ENCODE measurements at regions not wholly inside any gene's neighbourhood (a gene's known extent, or its start where the extent isn't known, plus 50 kb on each side); places are given as distances from the start of the nearest gene placed in this dataset.

DNA sequence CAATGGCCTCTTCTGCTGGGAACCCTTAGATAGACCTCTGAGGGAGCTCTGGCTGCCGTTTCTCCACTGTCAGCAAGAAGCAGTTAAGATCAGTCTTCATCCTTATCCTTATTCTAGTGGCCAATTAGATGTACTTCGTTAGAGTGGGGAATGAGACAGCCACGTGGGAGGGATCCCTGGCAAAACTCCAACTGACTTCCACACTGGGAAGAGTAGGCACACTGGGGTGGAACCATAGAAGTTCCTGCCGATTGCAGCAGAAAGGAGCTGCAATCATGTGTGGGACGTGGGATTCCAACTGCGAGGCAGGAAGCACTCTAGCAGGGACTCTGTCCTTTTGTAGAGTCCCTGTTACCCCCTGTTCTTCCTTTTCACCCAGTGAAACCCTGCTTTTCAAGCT is 226.3 kb upstream of the RGS17 start:
- peaks cover 0 to 4% (median 0%) of the 10 kb centered on the region in 4 donors for H3K27me3 ChIP-seq (ENCODE audit: control insufficient read depth in 4 of 4, insufficient read depth in 4 of 4, low read length in 3 of 4)
- 62% methylated on average over 6 of the region's 6 CpGs for WGBS
- no peaks in the 10 kb centered on the region for H3K4me1 ChIP-seq (ENCODE audit: control insufficient read depth in 4 of 4, insufficient read depth in 4 of 4, low read length in 3 of 4)
- H3K36me3 ChIP-seq (ENCODE audit: control insufficient read depth in 4 of 4, insufficient read depth in 3 of 4, low read depth in 1 of 4, low read length in 3 of 4) = no peaks in the 10 kb centered on the region
- H3K4me3 ChIP-seq (ENCODE audit: low read depth in 1 of 3, low read length in 3 of 3) = no peak overlapping the region
- H3K9me3 ChIP-seq (ENCODE audit: control insufficient read depth in 4 of 4, low read length in 3 of 4) = no peaks in the 10 kb centered on the region
- no peak overlapping the region for H3K9ac ChIP-seq (ENCODE audit: low read depth in 1 of 2, low read length in 2 of 2)
- H3K27ac ChIP-seq (ENCODE audit: low read depth in 1 of 2, low read length in 2 of 2) = no peak overlapping the region
- no peak for TF ChIP-seq HNF4G (IDR thresholded peaks at IDR 0.05)
- TF ChIP-seq GABPA (IDR thresholded peaks at IDR 0.05 in 1 of 2, conservative IDR thresholded peaks at IDR 0.05 in 1 of 2) = no peak
- TF ChIP-seq FOXA2 (IDR thresholded peaks at IDR 0.05) = no peak
- no peak for TF ChIP-seq EGR1 (IDR thresholded peaks at IDR 0.05; ENCODE audit: low read depth in 2 of 2)
- no peak for TF ChIP-seq SP1 (IDR thresholded peaks at IDR 0.05)
- DNase-seq (ENCODE audit: low spot score) = no peak

DNA sequence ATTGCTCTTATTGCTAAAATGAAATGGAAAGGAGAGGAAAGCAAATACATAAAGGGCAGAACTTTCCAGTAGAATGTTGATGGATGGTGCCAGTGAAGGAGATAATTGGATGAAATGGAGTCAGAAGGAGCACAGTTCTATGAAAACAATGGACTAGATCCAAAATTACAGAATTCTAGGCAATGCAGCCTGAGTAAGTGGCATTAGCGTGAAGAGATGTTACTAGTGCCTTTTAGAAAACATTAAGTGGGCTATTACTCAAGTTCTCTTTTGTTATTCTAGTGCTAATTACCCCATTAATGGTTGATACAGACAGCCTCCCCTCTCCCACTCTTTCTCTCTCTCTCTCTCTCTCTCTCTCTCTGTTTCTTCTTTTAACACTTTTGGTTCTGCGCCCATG is 209.5 kb upstream of the RGS17 start:
- DNase-seq (ENCODE audit: low spot score) = no peak
- peaks cover 0 to 4% (median 2%) of the 10 kb centered on the region in 4 donors for H3K9me3 ChIP-seq (ENCODE audit: control insufficient read depth in 4 of 4, low read length in 3 of 4)
- no peaks in the 10 kb centered on the region for H3K36me3 ChIP-seq (ENCODE audit: control insufficient read depth in 4 of 4, insufficient read depth in 3 of 4, low read depth in 1 of 4, low read length in 3 of 4)
- H3K27ac ChIP-seq (ENCODE audit: low read depth in 1 of 2, low read length in 2 of 2) = no peak overlapping the region
- H3K27me3 ChIP-seq (ENCODE audit: control insufficient read depth in 4 of 4, insufficient read depth in 4 of 4, low read length in 3 of 4) = peaks cover 0 to 8% (median 0%) of the 10 kb centered on the region in 4 donors
- TF ChIP-seq, protein P1, sequence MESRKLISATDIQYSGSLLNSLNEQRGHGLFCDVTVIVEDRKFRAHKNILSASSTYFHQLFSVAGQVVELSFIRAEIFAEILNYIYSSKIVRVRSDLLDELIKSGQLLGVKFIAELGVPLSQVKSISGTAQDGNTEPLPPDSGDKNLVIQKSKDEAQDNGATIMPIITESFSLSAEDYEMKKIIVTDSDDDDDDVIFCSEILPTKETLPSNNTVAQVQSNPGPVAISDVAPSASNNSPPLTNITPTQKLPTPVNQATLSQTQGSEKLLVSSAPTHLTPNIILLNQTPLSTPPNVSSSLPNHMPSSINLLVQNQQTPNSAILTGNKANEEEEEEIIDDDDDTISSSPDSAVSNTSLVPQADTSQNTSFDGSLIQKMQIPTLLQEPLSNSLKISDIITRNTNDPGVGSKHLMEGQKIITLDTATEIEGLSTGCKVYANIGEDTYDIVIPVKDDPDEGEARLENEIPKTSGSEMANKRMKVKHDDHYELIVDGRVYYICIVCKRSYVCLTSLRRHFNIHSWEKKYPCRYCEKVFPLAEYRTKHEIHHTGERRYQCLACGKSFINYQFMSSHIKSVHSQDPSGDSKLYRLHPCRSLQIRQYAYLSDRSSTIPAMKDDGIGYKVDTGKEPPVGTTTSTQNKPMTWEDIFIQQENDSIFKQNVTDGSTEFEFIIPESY (IDR thresholded peaks at IDR 0.05) = no peak
- TF ChIP-seq, protein P2, sequence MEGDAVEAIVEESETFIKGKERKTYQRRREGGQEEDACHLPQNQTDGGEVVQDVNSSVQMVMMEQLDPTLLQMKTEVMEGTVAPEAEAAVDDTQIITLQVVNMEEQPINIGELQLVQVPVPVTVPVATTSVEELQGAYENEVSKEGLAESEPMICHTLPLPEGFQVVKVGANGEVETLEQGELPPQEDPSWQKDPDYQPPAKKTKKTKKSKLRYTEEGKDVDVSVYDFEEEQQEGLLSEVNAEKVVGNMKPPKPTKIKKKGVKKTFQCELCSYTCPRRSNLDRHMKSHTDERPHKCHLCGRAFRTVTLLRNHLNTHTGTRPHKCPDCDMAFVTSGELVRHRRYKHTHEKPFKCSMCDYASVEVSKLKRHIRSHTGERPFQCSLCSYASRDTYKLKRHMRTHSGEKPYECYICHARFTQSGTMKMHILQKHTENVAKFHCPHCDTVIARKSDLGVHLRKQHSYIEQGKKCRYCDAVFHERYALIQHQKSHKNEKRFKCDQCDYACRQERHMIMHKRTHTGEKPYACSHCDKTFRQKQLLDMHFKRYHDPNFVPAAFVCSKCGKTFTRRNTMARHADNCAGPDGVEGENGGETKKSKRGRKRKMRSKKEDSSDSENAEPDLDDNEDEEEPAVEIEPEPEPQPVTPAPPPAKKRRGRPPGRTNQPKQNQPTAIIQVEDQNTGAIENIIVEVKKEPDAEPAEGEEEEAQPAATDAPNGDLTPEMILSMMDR (IDR thresholded peaks at IDR 0.05; ENCODE audit: low read depth, low read length, missing input control) = no peak
- no peak for TF ChIP-seq FOXA1 (IDR thresholded peaks at IDR 0.05)
- TF ChIP-seq SP1 (IDR thresholded peaks at IDR 0.05) = no peak
- no peak for TF ChIP-seq RAD21 (IDR thresholded peaks at IDR 0.05)
- TF ChIP-seq, protein P3, sequence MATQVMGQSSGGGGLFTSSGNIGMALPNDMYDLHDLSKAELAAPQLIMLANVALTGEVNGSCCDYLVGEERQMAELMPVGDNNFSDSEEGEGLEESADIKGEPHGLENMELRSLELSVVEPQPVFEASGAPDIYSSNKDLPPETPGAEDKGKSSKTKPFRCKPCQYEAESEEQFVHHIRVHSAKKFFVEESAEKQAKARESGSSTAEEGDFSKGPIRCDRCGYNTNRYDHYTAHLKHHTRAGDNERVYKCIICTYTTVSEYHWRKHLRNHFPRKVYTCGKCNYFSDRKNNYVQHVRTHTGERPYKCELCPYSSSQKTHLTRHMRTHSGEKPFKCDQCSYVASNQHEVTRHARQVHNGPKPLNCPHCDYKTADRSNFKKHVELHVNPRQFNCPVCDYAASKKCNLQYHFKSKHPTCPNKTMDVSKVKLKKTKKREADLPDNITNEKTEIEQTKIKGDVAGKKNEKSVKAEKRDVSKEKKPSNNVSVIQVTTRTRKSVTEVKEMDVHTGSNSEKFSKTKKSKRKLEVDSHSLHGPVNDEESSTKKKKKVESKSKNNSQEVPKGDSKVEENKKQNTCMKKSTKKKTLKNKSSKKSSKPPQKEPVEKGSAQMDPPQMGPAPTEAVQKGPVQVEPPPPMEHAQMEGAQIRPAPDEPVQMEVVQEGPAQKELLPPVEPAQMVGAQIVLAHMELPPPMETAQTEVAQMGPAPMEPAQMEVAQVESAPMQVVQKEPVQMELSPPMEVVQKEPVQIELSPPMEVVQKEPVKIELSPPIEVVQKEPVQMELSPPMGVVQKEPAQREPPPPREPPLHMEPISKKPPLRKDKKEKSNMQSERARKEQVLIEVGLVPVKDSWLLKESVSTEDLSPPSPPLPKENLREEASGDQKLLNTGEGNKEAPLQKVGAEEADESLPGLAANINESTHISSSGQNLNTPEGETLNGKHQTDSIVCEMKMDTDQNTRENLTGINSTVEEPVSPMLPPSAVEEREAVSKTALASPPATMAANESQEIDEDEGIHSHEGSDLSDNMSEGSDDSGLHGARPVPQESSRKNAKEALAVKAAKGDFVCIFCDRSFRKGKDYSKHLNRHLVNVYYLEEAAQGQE (IDR thresholded peaks at IDR 0.05) = no peak
- 73% methylated on average over 2 of the region's 2 CpGs for WGBS
- no peak overlapping the region for H3K4me3 ChIP-seq (ENCODE audit: low read depth in 1 of 3, low read length in 3 of 3)
- H3K4me1 ChIP-seq (ENCODE audit: control insufficient read depth in 4 of 4, insufficient read depth in 4 of 4, low read length in 3 of 4) = no peaks in the 10 kb centered on the region
- no peak overlapping the region for H3K9ac ChIP-seq (ENCODE audit: low read depth in 1 of 2, low read length in 2 of 2)

DNA sequence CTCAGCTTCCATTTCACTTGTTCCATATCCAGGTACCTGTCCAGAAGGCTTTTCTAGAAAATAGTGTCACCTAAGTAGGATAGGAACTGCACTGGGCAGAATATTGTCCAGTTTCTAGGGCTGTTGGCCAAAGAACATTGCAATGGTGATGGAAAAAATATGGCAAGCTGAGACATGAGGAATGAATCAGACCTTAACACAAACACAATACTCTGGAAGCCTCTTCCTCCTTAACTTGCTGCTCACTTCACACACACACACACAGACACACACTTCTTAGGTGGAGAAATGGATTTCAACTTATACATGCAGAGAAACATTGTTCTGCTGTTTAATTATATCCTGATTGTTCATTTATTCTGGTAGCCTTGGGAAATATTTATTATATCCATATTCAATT is 203.0 kb upstream of the RGS17 start:
- Histone ChIP-seq H3K9ac (ENCODE audit: low read depth in 1 of 2, low read length in 2 of 2) (no peak overlapping the region), H3K4me1 (ENCODE audit: control insufficient read depth in 4 of 4, insufficient read depth in 4 of 4, low read length in 3 of 4) (no peaks in the 10 kb centered on the region), H3K27ac (ENCODE audit: low read depth in 1 of 2, low read length in 2 of 2) (no peak overlapping the region), H3K36me3 (ENCODE audit: control insufficient read depth in 4 of 4, insufficient read depth in 3 of 4, low read depth in 1 of 4, low read length in 3 of 4) (no peaks in the 10 kb centered on the region), H3K9me3 (ENCODE audit: control insufficient read depth in 4 of 4, low read length in 3 of 4) (no peaks in the 10 kb centered on the region), H3K4me3 (ENCODE audit: low read depth in 1 of 3, low read length in 3 of 3) (no peak overlapping the region), H3K27me3 (ENCODE audit: control insufficient read depth in 4 of 4, insufficient read depth in 4 of 4, low read length in 3 of 4) (peaks cover 0 to 3% (median 0%) of the 10 kb centered on the region in 4 donors)
- no peak for DNase-seq (ENCODE audit: low spot score)
- TF ChIP-seq, protein P4, sequence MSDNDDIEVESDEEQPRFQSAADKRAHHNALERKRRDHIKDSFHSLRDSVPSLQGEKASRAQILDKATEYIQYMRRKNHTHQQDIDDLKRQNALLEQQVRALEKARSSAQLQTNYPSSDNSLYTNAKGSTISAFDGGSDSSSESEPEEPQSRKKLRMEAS (IDR thresholded peaks at IDR 0.05) = no peak
- TF ChIP-seq, protein P5, sequence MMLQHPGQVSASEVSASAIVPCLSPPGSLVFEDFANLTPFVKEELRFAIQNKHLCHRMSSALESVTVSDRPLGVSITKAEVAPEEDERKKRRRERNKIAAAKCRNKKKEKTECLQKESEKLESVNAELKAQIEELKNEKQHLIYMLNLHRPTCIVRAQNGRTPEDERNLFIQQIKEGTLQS (IDR thresholded peaks at IDR 0.05) = no peak
- TF ChIP-seq, protein P2 (IDR thresholded peaks at IDR 0.05; ENCODE audit: low read depth, low read length, missing input control) = no peak
- TF ChIP-seq TAF1 (conservative IDR thresholded peaks at IDR 0.05) = no peak
- TF ChIP-seq, protein P3 (IDR thresholded peaks at IDR 0.05) = no peak
- no peak for TF ChIP-seq GABPA (IDR thresholded peaks at IDR 0.05 in 1 of 2, conservative IDR thresholded peaks at IDR 0.05 in 1 of 2)
- TF ChIP-seq FOXA2 (IDR thresholded peaks at IDR 0.05) = no peak
